Upper lobe of left lung (tissue), 6 donors: ENCODE measurements at regions not wholly inside any gene's neighbourhood (a gene's known extent, or its start where the extent isn't known, plus 50 kb on each side); places are given as distances from the start of the nearest gene placed in this dataset.

Experiments
- ATAC-seq, 2 donors: fragments of 200-7000 bp; cut with Tn5 transposase; one replicate each; pipeline ENCODE4 v1.9.1; 2022; ENCODE audit warnings: mild to moderate bottlenecking in 2 of 2, moderate library complexity in 2 of 2; ENCODE audit not compliant: low FRiP score in 2 of 2
- DNase-seq, 2 donors: peaks; one replicate each; pipeline ENCODE4 v3.0.0-alpha.2; 2019 to 2020
- H3K27ac ChIP-seq, 4 donors: fragments of 200-600 bp; sonication (generic); one replicate each; pipeline ENCODE4 v1.5.1; 2016 to 2019
- H3K27me3 ChIP-seq, 4 donors: fragments of 200-600 bp; sonication (generic); one replicate each; pipeline ENCODE4 v1.5.1; 2017 to 2019
- H3K36me3 ChIP-seq, 4 donors: fragments of 200-600 bp; sonication (generic); one replicate each; pipeline ENCODE4 v1.5.1; 2016 to 2019
- H3K4me1 ChIP-seq, 4 donors: fragments of 200-600 bp; sonication (generic); one replicate each; pipeline ENCODE4 v1.5.1; 2018 to 2019
- H3K4me3 ChIP-seq, 4 donors: fragments of 200-600 bp; sonication (generic); one replicate each; pipeline ENCODE4 v1.5.1; 2017 to 2019; ENCODE audit warnings: mild to moderate bottlenecking in 2 of 4, moderate library complexity in 1 of 4
- H3K9me3 ChIP-seq, 4 donors: fragments of 200-600 bp; sonication (generic); one replicate each; pipeline ENCODE4 v1.5.1; 2018 to 2019
- EP300 ChIP-seq, 4 donors: sonication (generic); formaldehyde crosslinking; IDR thresholded peaks; one replicate each; pipeline ENCODE4 v1.5.1; 2017; ENCODE audit warnings: antibody characterized with exemption in 4 of 4, control low read depth in 2 of 4
- POLR2A ChIP-seq, 4 donors: fragments of 450-650 bp; IDR thresholded peaks; one replicate each; pipeline ENCODE4 v1.5.1; 2016 to 2017; ENCODE audit warnings: antibody characterized with exemption in 4 of 4, mild to moderate bottlenecking in 2 of 4
- POLR2AphosphoS5 ChIP-seq, 2 donors: sonication (generic); formaldehyde crosslinking; IDR thresholded peaks; one replicate each; pipeline ENCODE4 v1.5.1; 2017; ENCODE audit warnings: antibody characterized with exemption in 2 of 2
- WGBS, 2 donors: methylation state at CpG; one replicate each; pipeline ENCODE4 v1.1.5; 2017 to 2018; 5-methylcytosine and 5-hydroxymethylcytosine counted together
- TF ChIP-seq, protein P1 (sequence below), 6 experiments: fragments of 450-650 bp in 4 of 6; fragments of 200-600 bp in 2 of 6; sonication (generic) in 2 of 6; IDR thresholded peaks; one replicate each; pipeline ENCODE4 v1.5.1; 2016 to 2019; ENCODE audit warnings: antibody characterized with exemption in 6 of 6
- donor health status: DM: no; HTN: no; CAD: no; lungs with moderate emphysema.
- donor health status: DM: no; HTN: yes; CAD: no; lungs with severe emphysema.

DNA sequence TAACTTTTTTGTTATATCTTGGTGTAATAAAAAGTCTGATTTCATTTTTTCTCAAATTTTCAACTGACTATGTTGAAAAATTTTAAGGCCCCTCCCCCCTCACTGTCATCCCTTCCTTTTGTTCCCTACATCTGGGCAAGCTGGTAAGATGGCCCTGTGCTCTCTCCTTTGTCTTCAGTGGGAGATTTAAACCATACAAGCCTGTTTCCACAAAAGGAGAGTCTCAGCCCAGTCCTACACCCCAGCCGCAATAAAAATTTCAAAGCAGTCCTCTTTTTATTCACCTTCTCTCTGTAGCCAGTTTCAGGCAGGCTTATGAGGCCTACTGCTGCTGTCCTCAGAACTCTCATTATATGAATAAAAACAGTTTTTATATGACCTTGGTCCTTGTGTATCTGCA, 630.5 kb downstream of the CBLN2 start:
- WGBS, 2 donors = 100% methylated on average over 1 of the region's 1 CpG
- H3K4me1 ChIP-seq = no peaks in the 10 kb centered on the region
- no peak overlapping the region for H3K27ac ChIP-seq
- no peaks in the 10 kb centered on the region for H3K36me3 ChIP-seq
- H3K4me3 ChIP-seq = no peak overlapping the region
- no peaks in the 10 kb centered on the region for H3K27me3 ChIP-seq
- ATAC-seq = no peak
- DNase-seq = no peak
- TF ChIP-seq, protein P1, sequence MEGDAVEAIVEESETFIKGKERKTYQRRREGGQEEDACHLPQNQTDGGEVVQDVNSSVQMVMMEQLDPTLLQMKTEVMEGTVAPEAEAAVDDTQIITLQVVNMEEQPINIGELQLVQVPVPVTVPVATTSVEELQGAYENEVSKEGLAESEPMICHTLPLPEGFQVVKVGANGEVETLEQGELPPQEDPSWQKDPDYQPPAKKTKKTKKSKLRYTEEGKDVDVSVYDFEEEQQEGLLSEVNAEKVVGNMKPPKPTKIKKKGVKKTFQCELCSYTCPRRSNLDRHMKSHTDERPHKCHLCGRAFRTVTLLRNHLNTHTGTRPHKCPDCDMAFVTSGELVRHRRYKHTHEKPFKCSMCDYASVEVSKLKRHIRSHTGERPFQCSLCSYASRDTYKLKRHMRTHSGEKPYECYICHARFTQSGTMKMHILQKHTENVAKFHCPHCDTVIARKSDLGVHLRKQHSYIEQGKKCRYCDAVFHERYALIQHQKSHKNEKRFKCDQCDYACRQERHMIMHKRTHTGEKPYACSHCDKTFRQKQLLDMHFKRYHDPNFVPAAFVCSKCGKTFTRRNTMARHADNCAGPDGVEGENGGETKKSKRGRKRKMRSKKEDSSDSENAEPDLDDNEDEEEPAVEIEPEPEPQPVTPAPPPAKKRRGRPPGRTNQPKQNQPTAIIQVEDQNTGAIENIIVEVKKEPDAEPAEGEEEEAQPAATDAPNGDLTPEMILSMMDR (IDR thresholded peaks at IDR 0.05) = no peak
- TF ChIP-seq POLR2A (IDR thresholded peaks at IDR 0.05) (no peak), EP300 (IDR thresholded peaks at IDR 0.05) (no peak), POLR2AphosphoS5 (IDR thresholded peaks at IDR 0.05) (no peak)
- H3K9me3 ChIP-seq = no peaks in the 10 kb centered on the region

DNA sequence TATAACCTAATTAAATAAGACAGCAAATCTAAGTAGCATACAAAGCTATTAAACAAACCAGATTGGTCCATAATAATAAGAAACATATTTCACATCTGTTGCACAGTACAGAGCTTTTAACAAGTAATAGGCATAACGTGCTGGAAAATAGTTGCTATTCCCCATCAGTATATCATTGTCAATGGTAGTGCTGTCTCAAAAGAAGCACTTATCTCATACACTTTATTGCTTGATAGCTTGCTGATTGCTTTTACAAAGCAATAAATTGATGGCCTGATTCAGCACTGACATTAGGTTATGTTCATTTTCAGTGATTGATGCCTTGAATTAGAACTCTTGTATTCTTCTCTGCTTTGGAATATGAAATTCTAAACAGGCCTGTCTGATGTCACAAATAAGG, 641.7 kb downstream of the CBLN2 start:
- Histone ChIP-seq H3K36me3 (no peaks in the 10 kb centered on the region), H3K27me3 (no peaks in the 10 kb centered on the region), H3K9me3 (no peaks in the 10 kb centered on the region), H3K4me3 (no peak overlapping the region), H3K4me1 (peaks cover 0 to 3% (median 0%) of the 10 kb centered on the region in 4 donors), H3K27ac (no peak overlapping the region)
- TF ChIP-seq POLR2AphosphoS5 (IDR thresholded peaks at IDR 0.05) (no peak), POLR2A (IDR thresholded peaks at IDR 0.05) (no peak), EP300 (IDR thresholded peaks at IDR 0.05) (no peak)
- TF ChIP-seq, protein P1 (IDR thresholded peaks at IDR 0.05) = no peak
- 64 to 73% methylated on average over 1 of the region's 1 CpG for WGBS, 2 donors
- DNase-seq (no peak), ATAC-seq (no peak)

DNA sequence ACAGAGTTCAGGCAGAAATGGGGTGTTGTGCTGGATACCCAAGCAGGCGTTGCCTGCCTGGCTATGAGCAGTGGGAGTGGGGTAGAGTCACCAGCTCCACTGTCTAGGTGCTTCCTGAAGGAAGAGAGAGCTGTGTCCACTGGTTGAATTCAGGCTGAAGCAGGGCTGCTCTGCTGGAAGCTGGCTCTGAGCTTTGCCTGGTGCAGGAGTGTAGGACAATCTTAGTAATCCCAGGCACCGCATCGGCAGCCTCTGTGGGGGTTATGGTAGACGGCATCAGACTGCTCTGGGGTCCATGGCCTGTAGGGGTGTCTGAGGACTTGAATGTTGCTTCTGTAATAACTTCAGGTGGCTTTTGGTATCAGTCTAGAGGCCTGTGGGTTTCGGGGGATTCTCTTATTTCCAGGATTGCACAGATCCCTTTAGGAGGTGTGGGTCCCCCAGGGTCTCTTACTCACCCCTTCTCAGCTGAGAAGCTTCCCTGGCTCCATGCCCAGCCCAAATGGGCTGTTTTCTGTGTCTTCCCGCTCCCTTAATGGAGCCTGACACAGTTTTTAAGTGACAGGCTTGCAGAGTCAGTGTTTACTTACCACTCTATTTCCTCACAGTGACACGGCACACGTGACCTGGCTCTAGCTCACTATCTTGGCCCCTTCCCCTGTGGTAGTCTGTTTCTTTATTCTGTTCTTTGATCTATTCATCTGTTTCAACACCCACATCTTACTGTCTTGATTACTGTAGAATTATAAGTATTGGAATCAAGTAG, 644.3 kb downstream of the CBLN2 start:
- no peaks in the 10 kb centered on the region for H3K27me3 ChIP-seq
- H3K4me1 ChIP-seq = peaks cover 0 to 3% (median 0%) of the 10 kb centered on the region in 4 donors
- no peak overlapping the region for H3K27ac ChIP-seq
- TF ChIP-seq, protein P1 (IDR thresholded peaks at IDR 0.05) = no peak
- no peak for TF ChIP-seq EP300 (IDR thresholded peaks at IDR 0.05)
- no peak for TF ChIP-seq POLR2AphosphoS5 (IDR thresholded peaks at IDR 0.05)
- TF ChIP-seq POLR2A (IDR thresholded peaks at IDR 0.05) = no peak
- DNase-seq (no peak), ATAC-seq (peak in 1 of 2 donors; percentile 17)
- 51 to 55% methylated on average over 7 to 8 of the region's 8 CpGs for WGBS, 2 donors
- no peak overlapping the region for H3K4me3 ChIP-seq
- H3K9me3 ChIP-seq = no peaks in the 10 kb centered on the region
- no peaks in the 10 kb centered on the region for H3K36me3 ChIP-seq

DNA sequence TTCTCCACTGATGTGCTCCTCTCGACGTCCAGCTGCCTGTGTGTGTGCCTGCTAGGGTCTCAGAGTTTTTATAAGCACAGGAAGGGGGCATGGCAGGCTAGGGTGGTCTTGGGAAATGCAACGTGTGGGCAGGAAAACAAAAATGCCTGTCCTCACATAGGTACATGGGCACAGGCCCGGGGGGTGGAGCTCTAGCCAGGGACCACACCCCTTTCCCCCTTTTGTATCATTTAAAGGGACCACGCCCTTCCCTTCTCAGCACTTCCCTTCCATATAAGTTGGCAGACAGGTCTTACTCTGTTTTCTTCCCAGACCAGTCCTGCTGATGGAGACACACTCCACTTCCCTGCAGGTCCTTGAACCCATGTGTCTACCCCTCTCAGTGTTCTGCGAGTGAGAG, 645.0 kb downstream of the CBLN2 start:
- WGBS, 2 donors = 72 to 74% methylated on average over 6 of the region's 6 CpGs
- H3K27me3 ChIP-seq = no peaks in the 10 kb centered on the region
- ATAC-seq = no peak
- TF ChIP-seq POLR2A (IDR thresholded peaks at IDR 0.05) (no peak), EP300 (IDR thresholded peaks at IDR 0.05) (no peak), POLR2AphosphoS5 (IDR thresholded peaks at IDR 0.05) (no peak)
- TF ChIP-seq, protein P1 (IDR thresholded peaks at IDR 0.05) = no peak
- DNase-seq = no peak
- no peak overlapping the region for H3K27ac ChIP-seq
- peaks cover 0 to 3% (median 0%) of the 10 kb centered on the region in 4 donors for H3K4me1 ChIP-seq
- no peaks in the 10 kb centered on the region for H3K36me3 ChIP-seq
- no peak overlapping the region for H3K4me3 ChIP-seq
- no peaks in the 10 kb centered on the region for H3K9me3 ChIP-seq

DNA sequence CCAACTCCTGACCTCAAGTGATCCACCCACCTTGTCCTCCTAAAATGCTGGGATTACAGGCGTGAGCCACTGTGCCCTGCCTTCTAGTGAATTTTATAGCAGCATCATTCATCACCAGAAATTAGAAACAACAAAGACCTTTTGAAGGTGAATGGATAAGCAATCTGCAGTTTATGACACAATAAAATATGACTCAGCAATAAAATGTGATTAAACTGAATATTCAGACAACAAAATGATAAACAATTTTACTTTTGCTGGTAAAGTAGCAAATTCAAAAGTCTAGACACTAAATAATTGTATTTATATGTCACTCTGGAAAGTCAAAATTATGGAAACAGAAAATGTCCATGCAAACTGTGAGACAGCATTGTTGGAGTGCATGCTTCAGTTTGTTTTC, 656.6 kb downstream of the CBLN2 start:
- Histone ChIP-seq H3K27me3 (no peaks in the 10 kb centered on the region), H3K9me3 (no peaks in the 10 kb centered on the region), H3K4me3 (no peak overlapping the region), H3K4me1 (no peaks in the 10 kb centered on the region), H3K27ac (no peak overlapping the region), H3K36me3 (no peaks in the 10 kb centered on the region)
- DNase-seq (no peak), ATAC-seq (no peak)
- WGBS, 2 donors = 88 to 92% methylated on average over 1 of the region's 1 CpG
- no peak for TF ChIP-seq POLR2AphosphoS5 (IDR thresholded peaks at IDR 0.05)
- TF ChIP-seq EP300 (IDR thresholded peaks at IDR 0.05) = no peak
- TF ChIP-seq, protein P1 (IDR thresholded peaks at IDR 0.05) = no peak
- no peak for TF ChIP-seq POLR2A (IDR thresholded peaks at IDR 0.05)
